ENCODE measurements at regions not wholly inside any gene's neighbourhood (a gene's known extent, or its start where the extent isn't known, plus 50 kb on each side); places are given as distances from the start of the nearest gene placed in this dataset.

- TF ChIP-seq CTCF (conservative IDR thresholded peaks at IDR 0.05; ENCODE audit: low read depth in 2 of 2), result no peak
- TF ChIP-seq, protein P1, sequence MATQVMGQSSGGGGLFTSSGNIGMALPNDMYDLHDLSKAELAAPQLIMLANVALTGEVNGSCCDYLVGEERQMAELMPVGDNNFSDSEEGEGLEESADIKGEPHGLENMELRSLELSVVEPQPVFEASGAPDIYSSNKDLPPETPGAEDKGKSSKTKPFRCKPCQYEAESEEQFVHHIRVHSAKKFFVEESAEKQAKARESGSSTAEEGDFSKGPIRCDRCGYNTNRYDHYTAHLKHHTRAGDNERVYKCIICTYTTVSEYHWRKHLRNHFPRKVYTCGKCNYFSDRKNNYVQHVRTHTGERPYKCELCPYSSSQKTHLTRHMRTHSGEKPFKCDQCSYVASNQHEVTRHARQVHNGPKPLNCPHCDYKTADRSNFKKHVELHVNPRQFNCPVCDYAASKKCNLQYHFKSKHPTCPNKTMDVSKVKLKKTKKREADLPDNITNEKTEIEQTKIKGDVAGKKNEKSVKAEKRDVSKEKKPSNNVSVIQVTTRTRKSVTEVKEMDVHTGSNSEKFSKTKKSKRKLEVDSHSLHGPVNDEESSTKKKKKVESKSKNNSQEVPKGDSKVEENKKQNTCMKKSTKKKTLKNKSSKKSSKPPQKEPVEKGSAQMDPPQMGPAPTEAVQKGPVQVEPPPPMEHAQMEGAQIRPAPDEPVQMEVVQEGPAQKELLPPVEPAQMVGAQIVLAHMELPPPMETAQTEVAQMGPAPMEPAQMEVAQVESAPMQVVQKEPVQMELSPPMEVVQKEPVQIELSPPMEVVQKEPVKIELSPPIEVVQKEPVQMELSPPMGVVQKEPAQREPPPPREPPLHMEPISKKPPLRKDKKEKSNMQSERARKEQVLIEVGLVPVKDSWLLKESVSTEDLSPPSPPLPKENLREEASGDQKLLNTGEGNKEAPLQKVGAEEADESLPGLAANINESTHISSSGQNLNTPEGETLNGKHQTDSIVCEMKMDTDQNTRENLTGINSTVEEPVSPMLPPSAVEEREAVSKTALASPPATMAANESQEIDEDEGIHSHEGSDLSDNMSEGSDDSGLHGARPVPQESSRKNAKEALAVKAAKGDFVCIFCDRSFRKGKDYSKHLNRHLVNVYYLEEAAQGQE (IDR thresholded peaks at IDR 0.05; ENCODE audit: unreplicated experiment), result no peak
- no peak for TF ChIP-seq CREB1 (CRISPR knock-in tag; IDR thresholded peaks at IDR 0.05; ENCODE audit: low read depth)
- TF ChIP-seq EZH2 (IDR thresholded peaks at IDR 0.05; ENCODE audit: low read depth, unreplicated experiment), result no peak
- no peak for TF ChIP-seq EZH2phosphoT487 (IDR thresholded peaks at IDR 0.05; ENCODE audit: unreplicated experiment)
- no peak for TF ChIP-seq POLR2AphosphoS5 (IDR thresholded peaks at IDR 0.05; ENCODE audit: low read depth)
- no peak for TF ChIP-seq STAT1 (IDR thresholded peaks at IDR 0.05; ENCODE audit: unreplicated experiment)
- TF ChIP-seq JUNB (IDR thresholded peaks at IDR 0.05; ENCODE audit: unreplicated experiment), result no peak
Observed at GRCh38 chr4:157840034-157840433, 332.8 kb downstream of the GASK1B start.
